ENCODE measurements at regions not wholly inside any gene's neighbourhood (a gene's known extent, or its start where the extent isn't known, plus 50 kb on each side); places are given as distances from the start of the nearest gene placed in this dataset.

- TF ChIP-seq, protein P1, sequence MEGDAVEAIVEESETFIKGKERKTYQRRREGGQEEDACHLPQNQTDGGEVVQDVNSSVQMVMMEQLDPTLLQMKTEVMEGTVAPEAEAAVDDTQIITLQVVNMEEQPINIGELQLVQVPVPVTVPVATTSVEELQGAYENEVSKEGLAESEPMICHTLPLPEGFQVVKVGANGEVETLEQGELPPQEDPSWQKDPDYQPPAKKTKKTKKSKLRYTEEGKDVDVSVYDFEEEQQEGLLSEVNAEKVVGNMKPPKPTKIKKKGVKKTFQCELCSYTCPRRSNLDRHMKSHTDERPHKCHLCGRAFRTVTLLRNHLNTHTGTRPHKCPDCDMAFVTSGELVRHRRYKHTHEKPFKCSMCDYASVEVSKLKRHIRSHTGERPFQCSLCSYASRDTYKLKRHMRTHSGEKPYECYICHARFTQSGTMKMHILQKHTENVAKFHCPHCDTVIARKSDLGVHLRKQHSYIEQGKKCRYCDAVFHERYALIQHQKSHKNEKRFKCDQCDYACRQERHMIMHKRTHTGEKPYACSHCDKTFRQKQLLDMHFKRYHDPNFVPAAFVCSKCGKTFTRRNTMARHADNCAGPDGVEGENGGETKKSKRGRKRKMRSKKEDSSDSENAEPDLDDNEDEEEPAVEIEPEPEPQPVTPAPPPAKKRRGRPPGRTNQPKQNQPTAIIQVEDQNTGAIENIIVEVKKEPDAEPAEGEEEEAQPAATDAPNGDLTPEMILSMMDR (IDR thresholded peaks at IDR 0.05), result no peak
- Histone ChIP-seq H3K27ac (no peak overlapping the region), H3K4me3 (no peak overlapping the region), H3K36me3 (no peaks in the 10 kb centered on the region), H3K9me3 (peaks cover 7 to 20% of the 10 kb centered on the region in 2 donors), H3K4me1 (no peaks in the 10 kb centered on the region), H3K27me3 (no peaks in the 10 kb centered on the region)
- no peak for DNase-seq (ENCODE audit: low spot score)
These were observed 168.0 kb upstream of the DIPK2B start for GRCh38 chrX:45368705-45369104.

DNA sequence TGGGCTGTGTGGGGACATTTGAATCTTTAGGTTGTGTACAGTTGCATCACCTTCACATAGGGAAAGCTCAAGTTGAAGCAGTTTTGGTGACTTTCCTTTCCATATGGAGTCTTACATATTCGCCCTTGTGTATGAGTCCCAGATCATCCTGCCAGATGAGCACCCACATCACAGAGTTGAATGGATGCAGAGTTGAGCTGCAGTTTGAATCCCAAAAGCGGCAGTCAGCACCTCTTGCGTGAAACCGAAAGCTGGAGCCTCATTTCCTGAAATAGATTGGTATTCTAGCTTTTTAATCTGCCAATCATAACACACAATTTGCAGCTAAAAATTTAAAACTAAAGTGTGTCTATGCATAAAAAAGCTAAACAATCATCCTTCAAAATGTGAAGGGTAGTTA is 162.9 kb upstream of the DIPK2B start:
- H3K27ac ChIP-seq, result no peak overlapping the region
- no peaks in the 10 kb centered on the region for H3K36me3 ChIP-seq
- H3K4me3 ChIP-seq, result no peak overlapping the region
- no peaks in the 10 kb centered on the region for H3K27me3 ChIP-seq
- DNase-seq (ENCODE audit: low spot score), result no peak
- H3K4me1 ChIP-seq, result no peaks in the 10 kb centered on the region
- TF ChIP-seq, protein P1 (IDR thresholded peaks at IDR 0.05), result no peak
- H3K9me3 ChIP-seq, result peaks cover under 1 to 5% of the 10 kb centered on the region in 2 donors

GRCh38 chrX:45360571-45360970 is 159.9 kb upstream of the DIPK2B start:
- peaks cover 0 to 12% of the 10 kb centered on the region in 2 donors for H3K9me3 ChIP-seq
- H3K27me3 ChIP-seq, result no peaks in the 10 kb centered on the region
- no peak overlapping the region for H3K27ac ChIP-seq
- no peak overlapping the region for H3K4me3 ChIP-seq
- H3K4me1 ChIP-seq, result no peaks in the 10 kb centered on the region
- no peaks in the 10 kb centered on the region for H3K36me3 ChIP-seq
- TF ChIP-seq, protein P1 (IDR thresholded peaks at IDR 0.05), result no peak
- DNase-seq (ENCODE audit: low spot score), result no peak

GRCh38 chrX:45358392-45358791 is 157.7 kb upstream of the DIPK2B start:
- H3K9me3 ChIP-seq, result peaks cover 0 to 12% of the 10 kb centered on the region in 2 donors
- no peaks in the 10 kb centered on the region for H3K36me3 ChIP-seq
- H3K4me3 ChIP-seq, result no peak overlapping the region
- H3K27ac ChIP-seq, result no peak overlapping the region
- TF ChIP-seq, protein P1 (IDR thresholded peaks at IDR 0.05), result no peak
- no peak for DNase-seq (ENCODE audit: low spot score)
- no peaks in the 10 kb centered on the region for H3K27me3 ChIP-seq
- H3K4me1 ChIP-seq, result no peaks in the 10 kb centered on the region

DNA sequence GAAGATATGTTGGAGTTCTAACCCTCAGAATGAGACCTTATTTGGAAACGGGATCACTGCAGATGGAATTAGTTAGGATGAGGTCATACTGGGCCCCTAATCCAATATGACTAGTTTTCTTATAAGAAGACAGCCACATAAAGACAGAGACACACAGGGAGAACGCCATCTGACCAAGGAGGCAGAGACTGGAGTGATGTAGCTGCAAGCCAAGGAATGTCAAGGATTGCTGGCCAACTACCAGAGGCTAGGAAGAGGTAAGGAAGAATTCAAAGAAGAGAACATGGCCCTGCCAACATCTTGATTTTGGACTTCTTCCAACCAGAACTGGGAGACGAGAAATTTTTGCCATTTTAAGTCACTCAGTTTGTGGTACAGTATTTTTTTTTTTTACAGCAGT is 152.8 kb upstream of the DIPK2B start:
- Histone ChIP-seq H3K27ac (no peak overlapping the region), H3K9me3 (peaks cover 4 to 19% of the 10 kb centered on the region in 2 donors), H3K27me3 (no peaks in the 10 kb centered on the region), H3K4me3 (no peak overlapping the region), H3K36me3 (no peaks in the 10 kb centered on the region), H3K4me1 (no peaks in the 10 kb centered on the region)
- TF ChIP-seq, protein P1 (IDR thresholded peaks at IDR 0.05), result no peak
- no peak for DNase-seq (ENCODE audit: low spot score)

GRCh38 chrX:45352611-45353010 is 151.9 kb upstream of the DIPK2B start:
- Histone ChIP-seq H3K4me1 (no peaks in the 10 kb centered on the region), H3K27me3 (no peaks in the 10 kb centered on the region), H3K9me3 (peaks cover 4 to 14% of the 10 kb centered on the region in 2 donors), H3K27ac (no peak overlapping the region), H3K36me3 (no peaks in the 10 kb centered on the region), H3K4me3 (no peak overlapping the region)
- DNase-seq (ENCODE audit: low spot score), result no peak
- TF ChIP-seq, protein P1 (IDR thresholded peaks at IDR 0.05), result no peak

All from right atrium auricular region (tissue), 2 donors.